ENCODE measurements at regions not wholly inside any gene's neighbourhood (a gene's known extent, or its start where the extent isn't known, plus 50 kb on each side); places are given as distances from the start of the nearest gene placed in this dataset.

DNA sequence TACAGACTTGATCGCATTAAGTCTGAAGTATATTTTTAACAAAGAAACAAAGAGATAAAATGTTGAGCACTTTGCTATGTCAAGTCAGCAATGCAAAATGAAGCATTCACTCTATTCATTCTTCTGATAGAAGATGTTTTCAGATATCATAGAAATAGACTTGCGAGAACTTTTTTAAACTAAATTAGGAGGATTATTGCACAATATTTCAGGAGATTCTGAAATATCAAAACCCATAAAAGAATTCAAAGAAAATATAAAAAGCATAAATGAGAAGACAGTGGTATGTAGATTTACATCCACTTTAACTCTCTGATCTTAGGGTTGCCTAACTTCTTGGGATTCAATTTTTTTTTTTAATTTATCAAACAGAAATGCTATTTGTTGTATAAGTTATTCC is 81.1 kb upstream of the PABPC4L start:
- TF ChIP-seq, protein P1, sequence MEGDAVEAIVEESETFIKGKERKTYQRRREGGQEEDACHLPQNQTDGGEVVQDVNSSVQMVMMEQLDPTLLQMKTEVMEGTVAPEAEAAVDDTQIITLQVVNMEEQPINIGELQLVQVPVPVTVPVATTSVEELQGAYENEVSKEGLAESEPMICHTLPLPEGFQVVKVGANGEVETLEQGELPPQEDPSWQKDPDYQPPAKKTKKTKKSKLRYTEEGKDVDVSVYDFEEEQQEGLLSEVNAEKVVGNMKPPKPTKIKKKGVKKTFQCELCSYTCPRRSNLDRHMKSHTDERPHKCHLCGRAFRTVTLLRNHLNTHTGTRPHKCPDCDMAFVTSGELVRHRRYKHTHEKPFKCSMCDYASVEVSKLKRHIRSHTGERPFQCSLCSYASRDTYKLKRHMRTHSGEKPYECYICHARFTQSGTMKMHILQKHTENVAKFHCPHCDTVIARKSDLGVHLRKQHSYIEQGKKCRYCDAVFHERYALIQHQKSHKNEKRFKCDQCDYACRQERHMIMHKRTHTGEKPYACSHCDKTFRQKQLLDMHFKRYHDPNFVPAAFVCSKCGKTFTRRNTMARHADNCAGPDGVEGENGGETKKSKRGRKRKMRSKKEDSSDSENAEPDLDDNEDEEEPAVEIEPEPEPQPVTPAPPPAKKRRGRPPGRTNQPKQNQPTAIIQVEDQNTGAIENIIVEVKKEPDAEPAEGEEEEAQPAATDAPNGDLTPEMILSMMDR (IDR thresholded peaks at IDR 0.05), result no peak
- no peak for TF ChIP-seq POLR2A (IDR thresholded peaks at IDR 0.05)
